BLaER1 treated with 17β-estradiol and CSF1 and Interleukin-3, amounts not matched to agents 10 nM and 100 nM (cell line): ENCODE measurements at regions not wholly inside any gene's neighbourhood (a gene's known extent, or its start where the extent isn't known, plus 50 kb on each side); places are given as distances from the start of the nearest gene placed in this dataset.

ENCODE experiments used
- H3K27ac ChIP-seq, 11 experiments: shearing (Covaris generic); formaldehyde crosslinking; 2 replicates each; pipeline ENCODE4 v1.8.1; 2022
- H3K27me3 ChIP-seq, 11 experiments: shearing (Covaris generic); formaldehyde crosslinking; 2 replicates each; pipeline ENCODE4 v1.8.1; 2022
- H3K36me3 ChIP-seq, 11 experiments: shearing (Covaris generic); formaldehyde crosslinking; 2 replicates each; pipeline ENCODE4 v1.8.1; 2022
- H3K4me1 ChIP-seq, 10 experiments: shearing (Covaris generic); formaldehyde crosslinking; 2 replicates each; pipeline ENCODE4 v1.8.1; 2022
- H3K4me2 ChIP-seq, 11 experiments: shearing (Covaris generic); formaldehyde crosslinking; 2 replicates each; pipeline ENCODE4 v1.8.1; 2022
- H3K4me3 ChIP-seq, 10 experiments: shearing (Covaris generic); formaldehyde crosslinking; 2 replicates each; pipeline ENCODE4 v1.8.1; 2022
- H3K9ac ChIP-seq, 11 experiments: shearing (Covaris generic); formaldehyde crosslinking; 2 replicates each; pipeline ENCODE4 v1.8.1; 2022
- H3K9me3 ChIP-seq, 11 experiments: shearing (Covaris generic); formaldehyde crosslinking; replicated peaks in 1 of 11; 2 replicates each; pipeline ENCODE4 v1.8.1; 2022
- H4K20me1 ChIP-seq, 11 experiments: shearing (Covaris generic); formaldehyde crosslinking; 2 replicates each; pipeline ENCODE4 v1.8.1; 2022
- Cebpa-rat ChIP-seq, 11 experiments: shearing (Covaris generic); IDR thresholded peaks; 2 replicates each; pipeline ENCODE4 v1.8.1; 2022

DNA sequence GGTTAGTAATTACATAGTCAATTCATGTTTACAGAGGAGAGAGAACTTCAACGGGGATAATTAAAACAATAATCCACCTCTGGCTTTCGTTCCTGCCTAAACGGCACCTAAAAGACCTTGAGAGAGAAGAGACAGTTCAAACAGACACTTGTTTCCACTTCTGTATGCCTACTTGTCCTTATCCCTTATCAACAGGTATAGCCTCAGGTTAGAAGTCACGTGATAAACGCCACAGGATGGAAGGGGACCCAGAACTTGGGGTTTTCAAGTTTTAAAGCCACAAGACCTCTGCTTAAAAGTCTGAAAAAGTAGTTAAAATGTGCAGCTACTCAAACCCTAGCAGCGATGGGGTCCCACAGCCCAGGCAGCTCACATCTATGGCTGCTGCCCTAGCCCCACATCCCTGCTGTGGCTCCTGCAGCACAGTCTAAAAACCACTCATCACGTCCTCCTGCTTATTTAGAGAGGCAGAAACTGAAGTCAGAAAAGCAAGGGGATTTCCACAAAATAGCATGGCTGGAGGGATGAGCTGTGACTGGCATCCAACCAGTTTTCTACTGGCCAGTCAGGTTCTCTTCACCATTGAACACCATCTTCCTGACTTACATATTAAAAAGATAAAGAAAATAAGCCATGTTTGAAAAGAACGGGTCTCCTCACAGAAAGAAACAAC, 51.2 kb upstream of the SEC16B start:
- Histone ChIP-seq H3K4me1 (no peaks in the 10 kb centered on the region; a peak in 2 of 20 replicates), H3K4me3 (no peak overlapping the region), H3K27me3 (no peaks in the 10 kb centered on the region), H3K9ac (no peak overlapping the region), H3K36me3 (no peaks in the 10 kb centered on the region), H3K9me3 (peaks cover 0 to 18% (median 12%) of the 10 kb centered on the region in 11 experiments; a peak in 15 of 22 replicates), H4K20me1 (no peaks in the 10 kb centered on the region), H3K27ac (no peak overlapping the region), H3K4me2 (no peak overlapping the region)
- no peak for TF ChIP-seq Cebpa-rat (IDR thresholded peaks at IDR 0.05)

DNA sequence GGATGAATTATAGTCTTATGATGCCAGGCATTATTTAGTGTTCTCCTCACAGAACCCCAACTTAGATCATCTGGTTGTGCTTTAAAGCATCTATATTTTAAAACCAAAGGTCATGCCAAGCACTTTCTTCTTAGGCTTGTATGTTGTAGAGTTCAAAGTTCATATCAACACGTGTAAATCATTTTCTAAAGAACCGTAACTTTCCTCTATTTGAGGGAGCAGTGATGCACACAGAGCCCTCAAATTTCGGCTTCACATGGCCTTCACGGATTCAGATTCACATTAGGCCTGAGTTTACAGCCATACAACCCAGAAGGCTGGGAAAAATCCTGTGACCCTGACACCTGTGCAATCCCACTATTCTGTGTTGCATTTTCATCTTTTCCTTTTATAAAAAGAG, 52.1 kb upstream of the SEC16B start:
- TF ChIP-seq Cebpa-rat (IDR thresholded peaks at IDR 0.05), result no peak
- Histone ChIP-seq H3K9ac (no peak overlapping the region), H3K4me2 (no peak overlapping the region), H4K20me1 (no peaks in the 10 kb centered on the region), H3K36me3 (no peaks in the 10 kb centered on the region), H3K27ac (no peak overlapping the region), H3K4me1 (no peaks in the 10 kb centered on the region; a peak in 2 of 20 replicates), H3K9me3 (peaks cover 0 to 16% (median 11%) of the 10 kb centered on the region in 11 experiments; a peak in 15 of 22 replicates), H3K27me3 (no peaks in the 10 kb centered on the region), H3K4me3 (no peak overlapping the region)

GRCh38 chr1:178023181-178023618, 53.3 kb upstream of the SEC16B start:
- no peak overlapping the region for H3K9ac ChIP-seq

DNA sequence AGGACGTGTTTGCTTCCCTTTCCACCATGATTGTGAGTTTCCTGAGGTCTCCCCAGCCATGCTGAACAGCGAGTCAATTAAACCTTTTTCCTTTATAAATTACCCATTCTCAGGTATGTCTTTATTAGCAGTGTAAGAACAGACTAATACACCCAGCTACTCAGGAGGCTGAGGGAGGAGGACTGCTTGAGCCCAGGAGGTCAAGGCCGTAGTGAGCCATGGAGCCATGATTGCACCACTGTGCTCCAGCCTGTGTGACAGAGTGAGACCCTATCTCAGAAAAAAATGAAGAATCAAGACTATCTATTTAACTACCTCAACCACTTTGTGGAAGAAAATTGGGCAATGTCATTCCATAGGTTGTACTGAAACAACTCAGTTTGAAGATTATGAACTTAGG, 54.6 kb upstream of the SEC16B start:
- Histone ChIP-seq H4K20me1 (no peaks in the 10 kb centered on the region), H3K4me1 (no peaks in the 10 kb centered on the region; a peak in 2 of 20 replicates)

More at GRCh38 chr1:178023181-178023618, 53.3 kb upstream of the SEC16B start:
- Histone ChIP-seq H3K27ac (no peak overlapping the region), H3K4me1 (no peaks in the 10 kb centered on the region; a peak in 2 of 20 replicates), H3K27me3 (no peaks in the 10 kb centered on the region), H3K36me3 (no peaks in the 10 kb centered on the region), H3K4me2 (no peak overlapping the region), H3K9me3 (peaks cover 0 to 7% (median 0%) of the 10 kb centered on the region in 11 experiments; a peak in 2 of 22 replicates), H4K20me1 (no peaks in the 10 kb centered on the region), H3K4me3 (no peak overlapping the region)
- TF ChIP-seq Cebpa-rat (IDR thresholded peaks at IDR 0.05), result no peak

GRCh38 chr1:178025613-178026356, 55.9 kb upstream of the SEC16B start:
- Histone ChIP-seq H3K9ac (no peak overlapping the region), H3K27ac (no peak overlapping the region), H3K4me2 (no peak overlapping the region), H3K4me3 (no peak overlapping the region), H4K20me1 (no peaks in the 10 kb centered on the region), H3K27me3 (no peaks in the 10 kb centered on the region), H3K36me3 (no peaks in the 10 kb centered on the region), H3K4me1 (no peaks in the 10 kb centered on the region; a peak in 2 of 20 replicates), H3K9me3 (0 out of 22 replicates have a peak, but pooled peaks cover 0 to 7% (median 0%) of the 10 kb centered on the region in 11 experiments)
- TF ChIP-seq Cebpa-rat (IDR thresholded peaks at IDR 0.05), result no peak

More for the DNA sequence above, 54.6 kb upstream of the SEC16B start:
- H3K36me3 ChIP-seq, result no peaks in the 10 kb centered on the region
- no peak overlapping the region for H3K4me2 ChIP-seq
- H3K27ac ChIP-seq, result no peak overlapping the region
- H3K9ac ChIP-seq, result no peak overlapping the region
- H3K9me3 ChIP-seq, result 0 out of 22 replicates have a peak, but pooled peaks cover 0 to 7% (median 0%) of the 10 kb centered on the region in 11 experiments
- H3K4me3 ChIP-seq, result no peak overlapping the region
- H3K27me3 ChIP-seq, result no peaks in the 10 kb centered on the region
- no peak for TF ChIP-seq Cebpa-rat (IDR thresholded peaks at IDR 0.05)

GRCh38 chr1:178028841-178029481, 59.1 kb upstream of the SEC16B start:
- Histone ChIP-seq H3K27ac (no peak overlapping the region), H3K9me3 (0 out of 22 replicates have a peak, but pooled peaks cover 0 to 6% (median 0%) of the 10 kb centered on the region in 11 experiments), H3K9ac (no peak overlapping the region), H3K4me1 (no peaks in the 10 kb centered on the region; a peak in 2 of 20 replicates), H3K4me2 (no peak overlapping the region), H3K36me3 (no peaks in the 10 kb centered on the region), H4K20me1 (no peaks in the 10 kb centered on the region), H3K4me3 (no peak overlapping the region), H3K27me3 (no peaks in the 10 kb centered on the region)
- TF ChIP-seq Cebpa-rat (IDR thresholded peaks at IDR 0.05), result no peak

DNA sequence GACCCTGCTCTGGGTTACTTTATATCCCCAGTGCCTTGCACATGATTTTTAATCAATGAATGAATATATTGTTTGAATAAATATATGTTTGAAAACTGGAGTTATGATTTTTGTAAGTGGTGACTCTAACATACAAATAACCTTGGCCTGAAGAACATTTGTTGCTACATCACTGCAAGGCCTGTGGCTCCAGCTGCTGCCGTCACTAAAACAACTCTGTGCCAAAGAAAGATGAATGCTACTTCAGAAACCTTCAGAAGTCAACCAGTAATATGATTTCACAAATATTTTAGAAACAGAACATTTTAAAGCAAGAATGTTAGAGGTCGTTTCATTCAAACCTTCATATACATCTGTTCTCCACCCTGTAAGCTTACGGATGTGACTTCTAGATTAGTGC, 60.6 kb upstream of the SEC16B start:
- no peak overlapping the region for H3K27ac ChIP-seq
- H4K20me1 ChIP-seq, result no peaks in the 10 kb centered on the region
- TF ChIP-seq Cebpa-rat (IDR thresholded peaks at IDR 0.05), result no peak
- no peak overlapping the region for H3K9ac ChIP-seq
- no peaks in the 10 kb centered on the region for H3K27me3 ChIP-seq
- H3K36me3 ChIP-seq, result no peaks in the 10 kb centered on the region
- H3K9me3 ChIP-seq, result no peaks in the 10 kb centered on the region
- no peak overlapping the region for H3K4me3 ChIP-seq
- H3K4me1 ChIP-seq, result no peaks in the 10 kb centered on the region; a peak in 2 of 20 replicates
- H3K4me2 ChIP-seq, result no peak overlapping the region

DNA sequence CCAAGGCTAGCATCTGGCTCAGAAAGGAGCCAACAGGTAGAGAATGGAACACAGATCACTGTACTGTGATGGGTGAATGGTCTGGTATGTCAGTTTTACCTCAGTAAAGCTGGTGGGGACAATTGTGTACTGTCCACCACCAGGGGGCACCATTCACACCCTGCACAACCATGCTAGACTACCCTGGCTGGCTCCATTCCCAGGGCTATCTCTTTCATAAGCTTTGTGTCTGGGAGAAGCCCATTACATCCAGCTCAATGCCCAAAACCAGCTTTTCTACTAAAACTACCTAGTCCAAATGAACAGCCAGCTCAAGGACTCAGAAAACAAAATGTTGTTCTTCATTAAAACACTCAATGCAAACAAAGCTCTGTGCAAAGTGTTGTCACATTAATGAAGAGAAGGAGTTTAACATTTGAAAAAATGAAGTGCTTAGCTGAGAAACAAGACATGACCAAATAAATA, 62.0 kb upstream of the RASAL2 start:
- Histone ChIP-seq H3K4me3 (no peak overlapping the region), H4K20me1 (no peaks in the 10 kb centered on the region), H3K9me3 (peaks cover 0 to 4% (median under 1%) of the 10 kb centered on the region in 11 experiments; a peak in 4 of 22 replicates), H3K27ac (no peak overlapping the region), H3K36me3 (no peaks in the 10 kb centered on the region), H3K4me1 (no peaks in the 10 kb centered on the region), H3K27me3 (no peaks in the 10 kb centered on the region), H3K9ac (no peak overlapping the region), H3K4me2 (no peak overlapping the region)
- TF ChIP-seq Cebpa-rat (IDR thresholded peaks at IDR 0.05), result no peak

DNA sequence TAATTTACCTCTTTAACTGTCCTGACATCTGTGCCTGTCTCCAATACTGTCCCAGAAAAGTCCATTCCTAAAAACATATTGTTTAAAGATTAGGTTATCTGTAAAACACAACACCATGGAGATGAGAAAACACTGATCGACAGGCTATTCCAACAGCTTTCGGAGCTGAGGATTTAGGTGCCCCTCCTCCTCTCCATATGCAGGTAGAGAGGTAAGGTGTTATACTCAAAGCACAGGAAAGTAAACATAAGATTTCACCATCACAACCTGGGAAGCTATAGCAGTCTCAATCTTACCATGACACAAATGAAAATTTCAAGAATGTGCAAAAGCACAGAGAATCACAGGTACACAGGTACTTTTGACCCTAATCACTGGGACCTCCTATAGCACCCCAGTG, 60.9 kb upstream of the RASAL2 start:
- peaks cover 6 to 15% (median 12%) of the 10 kb centered on the region in 11 experiments; a peak in 21 of 22 replicates for H3K9me3 ChIP-seq
- no peak overlapping the region for H3K4me3 ChIP-seq
- TF ChIP-seq Cebpa-rat (IDR thresholded peaks at IDR 0.05), result no peak
- H3K27me3 ChIP-seq, result no peaks in the 10 kb centered on the region
- H3K4me2 ChIP-seq, result no peak overlapping the region
- no peaks in the 10 kb centered on the region for H3K36me3 ChIP-seq
- H3K4me1 ChIP-seq, result no peaks in the 10 kb centered on the region
- no peaks in the 10 kb centered on the region for H4K20me1 ChIP-seq
- no peak overlapping the region for H3K27ac ChIP-seq
- no peak overlapping the region for H3K9ac ChIP-seq
